DND-41 (cell line): ENCODE measurements at regions not wholly inside any gene's neighbourhood (a gene's known extent, or its start where the extent isn't known, plus 50 kb on each side); places are given as distances from the start of the nearest gene placed in this dataset.

Experiments used
- CTCF ChIP-seq: IDR thresholded peaks from 2 replicates; pipeline ENCODE4 v1.5.1; 2012; ENCODE audit warnings: borderline replicate concordance, low read length, moderate library complexity, mild to moderate bottlenecking; ENCODE audit not compliant: poor library complexity, severe bottlenecking; ENCODE audit errors: extremely low read depth
- EZH2 ChIP-seq: IDR thresholded peaks from 3 replicates; pipeline ENCODE4 v1.6.1; 2012; ENCODE audit warnings: borderline replicate concordance, low read depth, mild to moderate bottlenecking, moderate library complexity, low read length, inconsistent platforms; ENCODE audit not compliant: severe bottlenecking

- TF ChIP-seq CTCF (no peak), EZH2 (no peak)
Measured at GRCh38 chr4:38193236-38193863, 233.2 kb downstream of the PTTG2 start.
